NT2/D1 (cell line): ENCODE measurements at regions not wholly inside any gene's neighbourhood (a gene's known extent, or its start where the extent isn't known, plus 50 kb on each side); places are given as distances from the start of the nearest gene placed in this dataset.

ENCODE experiments used
- SUZ12 ChIP-seq: IDR thresholded peaks from 2 replicates; pipeline ENCODE4 v1.6.1; 2011; ENCODE audit not compliant: insufficient read length, insufficient read depth; ENCODE audit errors: extremely low read depth
- ZNF274 ChIP-seq: IDR thresholded peaks from 2 replicates; pipeline ENCODE4 v1.6.1; 2011; ENCODE audit warnings: mild to moderate bottlenecking, low read depth, low read length

DNA sequence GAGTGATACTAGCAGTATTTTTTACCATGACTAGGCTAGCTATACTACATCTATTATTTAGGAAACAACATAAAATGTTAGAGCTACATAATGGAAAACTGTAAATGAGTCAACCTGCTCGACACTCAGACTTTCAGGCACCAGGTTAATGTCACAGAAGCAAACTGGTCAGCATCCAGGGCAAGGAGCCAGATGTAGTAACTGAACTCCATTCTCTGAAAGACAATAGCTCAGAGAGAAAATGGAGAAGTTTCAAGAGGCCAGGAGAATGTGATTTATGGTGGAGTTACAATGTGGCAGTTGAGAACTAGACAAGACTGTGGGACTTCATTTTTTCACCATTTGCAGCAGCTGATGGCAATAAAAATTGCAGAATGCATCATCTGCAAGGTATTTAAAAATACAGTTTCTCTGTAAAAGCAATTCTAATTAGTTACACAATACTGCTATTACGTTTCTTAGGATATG lies 342.7 kb upstream of the PABPC4L start:
- TF ChIP-seq ZNF274, result no peak
- TF ChIP-seq SUZ12, result no peak
